ENCODE measurements at regions not wholly inside any gene's neighbourhood (a gene's known extent, or its start where the extent isn't known, plus 50 kb on each side); places are given as distances from the start of the nearest gene placed in this dataset.
"Not testable (repeated sequence)": the region's sequence is repeated elsewhere in the genome, so short reads cannot be mapped to it uniquely, and the experiment has no call there.

GRCh38 chr11:79506124-79506523, 65.3 kb upstream of the TENM4 start:
- no peak for DNase-seq (ENCODE audit: low read depth)

GRCh38 chr11:79503028-79503427, 62.2 kb upstream of the TENM4 start:
- no peak for DNase-seq (ENCODE audit: low read depth)

GRCh38 chr11:79501707-79502106, 60.9 kb upstream of the TENM4 start:
- no peak for DNase-seq (ENCODE audit: low read depth)

- DNase-seq (ENCODE audit: low read depth), result not testable (repeated sequence)
Observed at GRCh38 chr11:79499929-79500328, 59.1 kb upstream of the TENM4 start.

GRCh38 chr11:79498667-79499066, 57.8 kb upstream of the TENM4 start:
- no peak for DNase-seq (ENCODE audit: low read depth)

GRCh38 chr11:79493555-79494171, 52.8 kb upstream of the TENM4 start:
- peak; percentile 38 for DNase-seq (ENCODE audit: low read depth)

GRCh38 chr11:79492008-79492407, 51.2 kb upstream of the TENM4 start:
- DNase-seq (ENCODE audit: low read depth), result no peak
